ENCODE measurements at regions not wholly inside any gene's neighbourhood (a gene's known extent, or its start where the extent isn't known, plus 50 kb on each side); places are given as distances from the start of the nearest gene placed in this dataset.

DNA sequence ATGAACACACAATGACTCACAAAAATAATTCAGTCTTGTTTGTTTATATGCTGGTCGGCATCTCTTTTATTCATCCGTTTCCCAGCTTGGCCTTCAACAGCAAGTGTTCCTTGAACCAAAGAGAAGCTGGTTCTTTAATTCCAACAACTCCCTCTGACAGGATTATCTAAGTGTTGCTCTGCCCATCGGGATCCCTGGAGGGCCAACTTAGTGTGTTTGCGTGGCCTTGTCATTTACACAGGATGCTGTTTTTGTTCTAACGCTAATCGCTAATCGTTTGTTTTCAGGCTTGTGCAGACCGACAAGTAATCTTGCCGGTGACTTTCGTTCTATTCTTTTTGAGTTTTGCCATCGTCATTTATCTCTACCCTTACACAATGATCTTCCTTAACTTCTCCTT is 267.4 kb upstream of the EXOC2 start:
- TF ChIP-seq, protein P1, sequence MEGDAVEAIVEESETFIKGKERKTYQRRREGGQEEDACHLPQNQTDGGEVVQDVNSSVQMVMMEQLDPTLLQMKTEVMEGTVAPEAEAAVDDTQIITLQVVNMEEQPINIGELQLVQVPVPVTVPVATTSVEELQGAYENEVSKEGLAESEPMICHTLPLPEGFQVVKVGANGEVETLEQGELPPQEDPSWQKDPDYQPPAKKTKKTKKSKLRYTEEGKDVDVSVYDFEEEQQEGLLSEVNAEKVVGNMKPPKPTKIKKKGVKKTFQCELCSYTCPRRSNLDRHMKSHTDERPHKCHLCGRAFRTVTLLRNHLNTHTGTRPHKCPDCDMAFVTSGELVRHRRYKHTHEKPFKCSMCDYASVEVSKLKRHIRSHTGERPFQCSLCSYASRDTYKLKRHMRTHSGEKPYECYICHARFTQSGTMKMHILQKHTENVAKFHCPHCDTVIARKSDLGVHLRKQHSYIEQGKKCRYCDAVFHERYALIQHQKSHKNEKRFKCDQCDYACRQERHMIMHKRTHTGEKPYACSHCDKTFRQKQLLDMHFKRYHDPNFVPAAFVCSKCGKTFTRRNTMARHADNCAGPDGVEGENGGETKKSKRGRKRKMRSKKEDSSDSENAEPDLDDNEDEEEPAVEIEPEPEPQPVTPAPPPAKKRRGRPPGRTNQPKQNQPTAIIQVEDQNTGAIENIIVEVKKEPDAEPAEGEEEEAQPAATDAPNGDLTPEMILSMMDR (IDR thresholded peaks at IDR 0.05; ENCODE audit: unreplicated experiment in 3 of 3) = no peak
- Mint-ChIP-seq H3K36me3 (ENCODE audit: low read depth) (no peaks in the 10 kb centered on the region), H3K9me3 (no peaks in the 10 kb centered on the region), H3K4me3 (no peak overlapping the region), H3K27me3 (ENCODE audit: low read depth) (no peaks in the 10 kb centered on the region), H3K27ac (no peak overlapping the region), H3K4me1 (peaks cover 4% of the 10 kb centered on the region)

DNA sequence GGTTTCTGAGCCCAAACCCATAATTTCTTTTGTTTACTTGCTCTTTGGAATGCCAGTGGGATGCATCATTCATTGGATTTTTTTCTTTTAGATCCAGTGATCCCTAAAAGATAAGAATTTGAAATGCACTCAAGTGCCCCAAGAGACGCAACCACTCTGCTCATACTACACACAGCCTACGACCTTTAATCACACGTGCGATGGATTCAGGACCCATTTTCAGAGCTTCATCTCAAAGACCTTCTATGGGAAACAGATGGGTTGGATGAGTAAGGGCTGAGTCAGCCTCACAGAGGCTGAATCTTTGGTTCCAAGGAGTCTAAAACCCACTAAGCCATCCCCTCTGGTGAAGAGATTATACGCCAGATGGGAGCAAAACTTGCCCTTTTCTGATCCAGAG is 265.5 kb upstream of the EXOC2 start:
- TF ChIP-seq, protein P1 (IDR thresholded peaks at IDR 0.05; ENCODE audit: unreplicated experiment in 3 of 3) = no peak
- H3K27ac Mint-ChIP-seq = no peak overlapping the region
- no peaks in the 10 kb centered on the region for H3K27me3 Mint-ChIP-seq (ENCODE audit: low read depth)

DNA sequence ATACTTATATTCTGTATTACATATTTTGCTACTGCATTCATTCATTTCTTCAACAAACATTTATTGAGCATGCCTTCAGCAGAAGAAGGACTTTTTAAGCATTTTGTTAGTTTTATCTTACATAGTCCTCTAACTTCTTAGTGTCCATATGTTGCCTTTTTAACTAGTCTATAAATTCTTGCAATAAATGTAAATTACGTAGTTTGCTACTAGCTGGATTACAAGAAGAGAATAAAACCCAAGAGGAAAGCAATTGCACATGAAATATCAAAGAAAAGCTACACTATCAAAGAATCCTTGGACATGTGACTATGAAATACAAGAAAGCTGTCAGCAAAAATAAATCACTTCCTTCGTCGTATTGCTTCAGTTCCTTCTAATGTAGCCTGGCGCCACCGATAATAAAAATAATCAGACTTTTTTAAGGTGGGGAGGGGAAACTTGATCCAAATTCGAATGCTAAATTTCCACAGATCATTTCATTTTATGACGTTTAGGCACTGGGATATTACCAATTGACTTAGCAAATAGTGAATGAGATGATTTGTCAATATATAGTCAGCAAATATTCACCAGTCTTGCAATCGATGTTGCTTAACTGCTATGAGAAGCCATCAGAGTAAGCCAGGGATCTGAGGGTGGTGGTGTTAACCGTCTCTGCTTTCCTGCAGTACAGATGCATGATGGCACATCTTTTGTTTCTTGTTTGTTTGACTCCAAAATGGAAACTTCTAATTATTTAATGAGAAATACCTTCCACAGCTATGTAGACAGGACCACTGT is 258.7 kb upstream of the EXOC2 start:
- H3K4me1 Mint-ChIP-seq = no peaks in the 10 kb centered on the region
- H3K4me3 Mint-ChIP-seq = no peak overlapping the region
- no peak overlapping the region for H3K27ac Mint-ChIP-seq
- no peaks in the 10 kb centered on the region for H3K36me3 Mint-ChIP-seq (ENCODE audit: low read depth)
- TF ChIP-seq, protein P1 (IDR thresholded peaks at IDR 0.05; ENCODE audit: unreplicated experiment in 3 of 3) = no peak
- peaks cover 8% of the 10 kb centered on the region for H3K27me3 Mint-ChIP-seq (ENCODE audit: low read depth)
- peaks cover 2% of the 10 kb centered on the region for H3K9me3 Mint-ChIP-seq

More for the DNA sequence above, 265.5 kb upstream of the EXOC2 start:
- H3K9me3 Mint-ChIP-seq = peaks cover 2% of the 10 kb centered on the region
- no peak overlapping the region for H3K4me3 Mint-ChIP-seq
- no peaks in the 10 kb centered on the region for H3K4me1 Mint-ChIP-seq
- H3K36me3 Mint-ChIP-seq (ENCODE audit: low read depth) = no peaks in the 10 kb centered on the region

DNA sequence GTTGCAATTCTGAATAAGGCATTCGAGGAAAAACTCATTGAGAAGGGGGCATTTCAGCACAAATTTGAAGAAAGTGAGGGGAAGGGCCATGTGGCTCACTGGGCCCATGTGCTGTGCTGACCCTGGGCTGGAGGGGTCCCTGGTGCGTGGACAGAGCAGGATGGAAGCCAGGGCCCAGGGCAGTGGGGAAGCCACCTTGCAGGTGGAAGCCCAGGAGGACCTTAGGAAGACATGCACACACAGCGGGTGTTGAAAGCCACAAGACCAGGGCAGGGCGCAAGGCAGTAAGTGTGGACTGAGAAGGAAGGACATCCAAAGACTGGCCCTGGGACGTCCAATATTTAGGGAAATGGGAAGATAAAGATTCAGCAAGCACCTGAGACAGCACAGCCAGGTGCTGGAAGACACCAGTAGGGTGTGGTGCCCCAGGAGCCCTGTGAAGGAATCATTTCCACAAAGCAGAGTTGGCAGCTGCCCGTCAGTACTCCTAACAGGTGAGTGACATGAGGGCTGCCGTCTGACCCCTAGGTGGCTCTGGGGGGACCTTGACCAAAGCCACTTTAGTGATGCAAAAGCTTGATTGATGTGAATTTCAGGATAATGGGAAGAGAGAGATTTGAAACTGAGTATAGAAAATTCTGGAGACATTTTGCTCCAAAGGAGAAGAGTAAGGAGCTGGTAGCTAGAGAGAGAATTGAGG is 254.4 kb upstream of the EXOC2 start:
- no peaks in the 10 kb centered on the region for H3K4me1 Mint-ChIP-seq
- H3K4me3 Mint-ChIP-seq = no peak overlapping the region
- no peaks in the 10 kb centered on the region for H3K9me3 Mint-ChIP-seq
- TF ChIP-seq, protein P1 (IDR thresholded peaks at IDR 0.05; ENCODE audit: unreplicated experiment in 3 of 3) = no peak
- peaks cover 3% of the 10 kb centered on the region for H3K27me3 Mint-ChIP-seq (ENCODE audit: low read depth)
- H3K27ac Mint-ChIP-seq = no peak overlapping the region
- no peaks in the 10 kb centered on the region for H3K36me3 Mint-ChIP-seq (ENCODE audit: low read depth)

DNA sequence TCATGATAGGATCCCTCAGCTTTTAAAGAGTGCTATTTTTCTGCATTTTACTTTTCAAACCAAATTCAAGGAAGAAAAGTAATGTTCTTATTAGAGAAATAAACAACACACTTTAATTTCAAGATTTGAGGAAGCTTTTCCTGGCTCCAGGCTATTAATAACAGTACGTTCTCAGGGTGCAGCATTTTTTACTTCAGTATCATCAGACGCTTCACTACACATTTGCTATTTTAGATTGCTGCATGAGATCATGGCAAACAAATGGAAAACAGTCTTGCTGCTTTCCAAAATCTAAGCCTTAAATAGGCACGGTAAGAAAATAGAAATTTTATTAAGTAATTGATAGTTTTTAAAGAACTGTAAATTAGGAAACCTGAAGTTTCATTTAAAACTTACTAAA is 253.6 kb upstream of the EXOC2 start:
- H3K4me1 Mint-ChIP-seq = no peaks in the 10 kb centered on the region
- TF ChIP-seq, protein P1 (IDR thresholded peaks at IDR 0.05; ENCODE audit: unreplicated experiment in 3 of 3) = no peak

More for the DNA sequence above, 253.6 kb upstream of the EXOC2 start:
- Mint-ChIP-seq H3K27me3 (ENCODE audit: low read depth) (peaks cover 7% of the 10 kb centered on the region), H3K9me3 (no peaks in the 10 kb centered on the region), H3K36me3 (ENCODE audit: low read depth) (no peaks in the 10 kb centered on the region), H3K27ac (no peak overlapping the region), H3K4me3 (no peak overlapping the region)

Data from nephron (organoid).